ENCODE measurements at regions not wholly inside any gene's neighbourhood (a gene's known extent, or its start where the extent isn't known, plus 50 kb on each side); places are given as distances from the start of the nearest gene placed in this dataset.

GRCh38 chr12:113766131-113766878 lies 199.8 kb downstream of the RBM19 start:
- ATAC-seq (no peak), DNase-seq (ENCODE audit: low spot score in 2 of 2) (no peak)
- H3K36me3 Mint-ChIP-seq, result no peaks in the 10 kb centered on the region
- no peak overlapping the region for H3K27ac Mint-ChIP-seq
- no peaks in the 10 kb centered on the region for H3K9me3 Mint-ChIP-seq

- no peak overlapping the region for H3K27ac Mint-ChIP-seq
- ATAC-seq, result no peak
- no peaks in the 10 kb centered on the region for H3K36me3 Mint-ChIP-seq
- DNase-seq (ENCODE audit: low spot score in 2 of 2), result no peak
- no peaks in the 10 kb centered on the region for H3K9me3 Mint-ChIP-seq
Observed at GRCh38 chr12:113764661-113765060, 201.5 kb downstream of the RBM19 start.

GRCh38 chr12:113762882-113763816 lies 203.0 kb downstream of the RBM19 start:
- ATAC-seq (no peak), DNase-seq (ENCODE audit: low spot score in 2 of 2) (no peak)
- no peaks in the 10 kb centered on the region for H3K36me3 Mint-ChIP-seq
- no peaks in the 10 kb centered on the region for H3K9me3 Mint-ChIP-seq
- no peak overlapping the region for H3K27ac Mint-ChIP-seq

GRCh38 chr12:113762155-113762881 lies 203.8 kb downstream of the RBM19 start:
- Mint-ChIP-seq H3K36me3 (no peaks in the 10 kb centered on the region), H3K27ac (no peak overlapping the region), H3K9me3 (peaks cover 0 to 2% of the 10 kb centered on the region in 2 donors)
- DNase-seq (ENCODE audit: low spot score in 2 of 2), result no peak
- ATAC-seq, result no peak

- H3K27ac Mint-ChIP-seq, result no peak overlapping the region
- DNase-seq (ENCODE audit: low spot score in 2 of 2), result no peak
- peaks cover 0 to 3% of the 10 kb centered on the region in 2 donors for H3K9me3 Mint-ChIP-seq
- ATAC-seq, result no peak
- no peaks in the 10 kb centered on the region for H3K36me3 Mint-ChIP-seq
Observed at GRCh38 chr12:113759135-113759534, 207.0 kb downstream of the RBM19 start.

- Mint-ChIP-seq H3K9me3 (peaks cover 0 to 3% of the 10 kb centered on the region in 2 donors), H3K27ac (no peak overlapping the region), H3K36me3 (no peaks in the 10 kb centered on the region)
- no peak for DNase-seq (ENCODE audit: low spot score in 2 of 2)
- no peak for ATAC-seq
Observed at GRCh38 chr12:113758165-113758924, 207.8 kb downstream of the RBM19 start.

GRCh38 chr12:113757221-113758002 lies 208.7 kb downstream of the RBM19 start:
- H3K27ac Mint-ChIP-seq, result no peak overlapping the region
- ATAC-seq (no peak), DNase-seq (ENCODE audit: low spot score in 2 of 2) (no peak)
- no peaks in the 10 kb centered on the region for H3K36me3 Mint-ChIP-seq
- H3K9me3 Mint-ChIP-seq, result peaks cover 0 to 3% of the 10 kb centered on the region in 2 donors

GRCh38 chr12:113756609-113757008 lies 209.5 kb downstream of the RBM19 start:
- H3K36me3 Mint-ChIP-seq, result no peaks in the 10 kb centered on the region
- H3K27ac Mint-ChIP-seq, result no peak overlapping the region
- no peak for ATAC-seq

GRCh38 chr12:113755098-113755497 lies 211.0 kb downstream of the RBM19 start:
- no peak for DNase-seq (ENCODE audit: low spot score in 2 of 2)
- no peaks in the 10 kb centered on the region for H3K36me3 Mint-ChIP-seq
- no peak overlapping the region for H3K27ac Mint-ChIP-seq
- H3K9me3 Mint-ChIP-seq, result peaks cover 0 to 3% of the 10 kb centered on the region in 2 donors
- no peak for ATAC-seq

More at GRCh38 chr12:113756609-113757008, 209.5 kb downstream of the RBM19 start:
- DNase-seq (ENCODE audit: low spot score in 2 of 2), result no peak
- peaks cover 0 to 3% of the 10 kb centered on the region in 2 donors for H3K9me3 Mint-ChIP-seq

GRCh38 chr12:113751513-113751912 lies 214.6 kb downstream of the RBM19 start:
- H3K36me3 Mint-ChIP-seq, result no peaks in the 10 kb centered on the region
- no peaks in the 10 kb centered on the region for H3K9me3 Mint-ChIP-seq
- no peak for DNase-seq (ENCODE audit: low spot score in 2 of 2)

GRCh38 chr12:113749433-113749815 lies 216.7 kb downstream of the RBM19 start:
- no peak for DNase-seq (ENCODE audit: low spot score in 2 of 2)
- Mint-ChIP-seq H3K9me3 (no peaks in the 10 kb centered on the region), H3K36me3 (no peaks in the 10 kb centered on the region), H3K27ac (no peak overlapping the region)
- ATAC-seq, result no peak

More at GRCh38 chr12:113751513-113751912, 214.6 kb downstream of the RBM19 start:
- no peak for ATAC-seq
- H3K27ac Mint-ChIP-seq, result no peak overlapping the region

- Mint-ChIP-seq H3K36me3 (no peaks in the 10 kb centered on the region), H3K27ac (no peak overlapping the region), H3K9me3 (no peaks in the 10 kb centered on the region)
- ATAC-seq (no peak), DNase-seq (ENCODE audit: low spot score in 2 of 2) (no peak)
Observed at GRCh38 chr12:113748707-113749432, 217.3 kb downstream of the RBM19 start.

- no peak overlapping the region for H3K27ac Mint-ChIP-seq
- H3K36me3 Mint-ChIP-seq, result no peaks in the 10 kb centered on the region
- DNase-seq (ENCODE audit: low spot score in 2 of 2), result no peak
- no peak for ATAC-seq
- no peaks in the 10 kb centered on the region for H3K9me3 Mint-ChIP-seq
Observed at GRCh38 chr12:113747017-113747416, 219.1 kb downstream of the RBM19 start.

- no peak overlapping the region for H3K27ac Mint-ChIP-seq
Observed at GRCh38 chr12:113744802-113745395, 221.2 kb downstream of the RBM19 start.

GRCh38 chr12:113742801-113743200 lies 223.3 kb downstream of the RBM19 start:
- DNase-seq (ENCODE audit: low spot score in 2 of 2) (no peak), ATAC-seq (no peak)
- Mint-ChIP-seq H3K27ac (no peak overlapping the region), H3K36me3 (no peaks in the 10 kb centered on the region), H3K9me3 (no peaks in the 10 kb centered on the region)

More at GRCh38 chr12:113744802-113745395, 221.2 kb downstream of the RBM19 start:
- DNase-seq (ENCODE audit: low spot score in 2 of 2) (no peak), ATAC-seq (no peak)
- no peaks in the 10 kb centered on the region for H3K36me3 Mint-ChIP-seq
- H3K9me3 Mint-ChIP-seq, result no peaks in the 10 kb centered on the region

Measured in activated naive CD4-positive, alpha-beta T cell treated with anti-CD3 and anti-CD28 coated beads, Interleukin-2, amount 50 U/mL, for 72 hours (primary cell).